ENCODE measurements at regions not wholly inside any gene's neighbourhood (a gene's known extent, or its start where the extent isn't known, plus 50 kb on each side); places are given as distances from the start of the nearest gene placed in this dataset.
"Not testable (repeated sequence)": the region's sequence is repeated elsewhere in the genome, so short reads cannot be mapped to it uniquely, and the experiment has no call there.

GRCh38 chr6:79808921-79809320 lies 138.4 kb downstream of the ELOVL4 start:
- peak; percentile 10 to 51 for DNase-seq

DNA sequence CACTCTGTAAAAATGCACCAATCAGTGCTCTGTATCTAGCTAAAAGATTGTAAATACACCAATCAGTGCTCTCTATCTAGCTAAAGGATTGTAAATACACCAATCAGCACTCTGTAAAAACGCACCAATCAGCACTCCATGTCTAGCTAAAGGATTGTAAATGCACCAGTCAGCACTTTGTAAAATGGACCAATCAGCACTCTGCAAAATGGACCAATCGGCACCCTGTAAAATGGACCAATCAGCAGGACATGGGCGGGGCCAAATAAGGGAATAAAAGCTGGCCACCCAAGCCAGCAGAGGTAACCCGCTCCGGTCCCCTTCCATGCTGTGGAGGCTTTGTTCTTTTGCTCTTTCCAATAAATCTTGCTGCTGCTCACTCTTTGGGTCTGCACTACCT lies 140.7 kb downstream of the ELOVL4 start:
- DNase-seq: not testable (repeated sequence)

DNA sequence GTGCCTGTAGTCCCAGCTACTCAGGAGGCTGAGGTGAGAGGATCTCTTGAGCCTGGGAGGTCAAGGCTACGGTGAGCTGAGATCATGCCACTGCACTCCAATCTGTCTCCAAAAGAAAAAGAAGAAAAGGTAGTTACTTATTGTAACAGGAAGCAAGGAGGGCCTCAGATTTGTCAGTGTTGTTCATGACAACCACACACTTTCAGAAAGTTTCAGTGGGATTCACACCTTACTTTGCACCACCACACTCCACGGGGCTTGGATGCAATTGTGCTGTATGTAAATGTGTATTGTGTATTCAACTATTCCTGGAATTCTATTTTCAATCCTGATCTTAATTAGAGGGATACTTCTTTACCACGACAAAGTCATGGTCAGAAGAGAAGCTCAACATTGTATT lies 142.6 kb downstream of the ELOVL4 start:
- DNase-seq: no peak

GRCh38 chr6:79803917-79804316 lies 143.4 kb downstream of the ELOVL4 start:
- no peak for DNase-seq

DNA sequence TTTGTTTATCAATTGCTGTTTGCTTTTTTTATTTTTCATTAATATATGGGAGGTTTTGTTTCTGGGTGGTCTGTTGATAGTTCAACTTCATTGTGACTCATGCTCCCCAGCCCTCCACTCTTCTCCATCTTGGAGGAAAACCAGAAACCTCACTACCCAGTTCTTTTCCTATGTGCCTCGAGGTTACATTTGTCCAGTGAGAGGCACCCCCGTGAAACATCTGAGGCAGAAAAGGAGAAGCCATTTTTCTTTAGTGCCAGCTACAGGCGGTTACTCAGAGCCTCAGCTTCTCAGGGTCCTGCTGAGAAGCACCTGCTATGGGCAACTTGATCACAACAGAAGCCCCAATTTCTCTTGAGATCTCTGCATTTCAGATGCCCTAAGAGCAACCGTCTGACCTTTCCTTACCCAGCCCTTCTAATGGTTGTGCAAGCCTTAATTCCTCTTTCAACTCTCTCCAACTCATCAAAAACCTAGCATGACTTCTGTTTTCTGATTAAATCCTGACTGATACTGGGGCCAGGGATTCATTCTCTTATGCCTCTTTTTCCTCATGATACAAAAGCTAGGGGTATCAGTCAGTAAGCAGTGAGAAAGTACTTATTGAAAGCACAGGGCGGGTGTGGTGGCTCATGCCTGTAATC lies 144.6 kb downstream of the ELOVL4 start:
- no peak for DNase-seq

DNA sequence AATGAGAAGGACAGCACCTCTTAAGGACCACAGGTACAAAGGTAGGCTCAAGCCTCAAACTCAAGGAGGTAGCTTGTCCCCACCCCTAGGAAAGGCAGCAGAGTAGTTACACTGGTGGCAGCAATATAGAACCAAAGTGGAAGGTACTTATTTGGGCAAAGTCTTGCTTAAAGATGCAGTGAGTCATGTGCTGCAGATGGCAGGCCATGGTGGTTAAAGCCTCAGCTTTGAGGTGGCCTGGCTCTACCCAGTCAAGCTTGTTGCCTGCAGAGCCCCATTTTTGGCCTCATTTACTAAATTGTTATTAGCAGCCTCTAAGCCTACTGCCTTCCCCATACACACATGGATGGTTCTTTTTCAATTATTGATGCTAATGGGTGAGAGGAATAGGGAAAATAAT lies 146.0 kb downstream of the ELOVL4 start:
- no peak for DNase-seq

- no peak for DNase-seq
Observed at GRCh38 chr6:79798841-79799240, 148.5 kb downstream of the ELOVL4 start.

- peak; percentile 24 to 54 for DNase-seq
Observed at GRCh38 chr6:79797912-79798311, 149.4 kb downstream of the ELOVL4 start.

DNA sequence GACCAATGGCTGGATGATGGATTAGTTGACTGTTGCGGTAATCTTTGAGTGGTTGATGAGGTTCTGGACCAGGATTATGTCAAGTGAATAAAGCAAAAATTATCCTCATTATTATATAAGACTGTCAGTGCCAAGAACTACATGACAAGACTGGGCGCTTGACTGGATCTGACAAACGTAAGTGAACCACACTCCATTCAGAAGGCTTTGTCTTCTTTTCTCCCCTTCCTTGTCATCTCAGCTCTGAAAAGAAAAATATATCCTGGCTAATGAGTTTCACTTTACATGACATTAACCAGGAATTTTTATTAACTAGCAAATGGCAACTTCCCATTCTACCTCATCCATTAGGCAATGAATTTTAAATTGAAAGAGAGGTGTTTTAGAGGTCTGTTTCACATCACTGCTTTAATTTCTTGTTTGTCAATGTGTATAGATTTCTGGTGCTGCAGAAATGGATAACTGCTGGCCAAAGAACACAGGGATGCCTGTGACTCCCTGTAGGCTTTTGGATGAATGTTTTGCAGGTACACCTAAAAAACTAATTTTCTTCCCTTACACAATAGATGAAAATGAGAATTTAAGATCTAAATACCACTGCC lies 150.1 kb downstream of the ELOVL4 start:
- no peak for DNase-seq

DNA sequence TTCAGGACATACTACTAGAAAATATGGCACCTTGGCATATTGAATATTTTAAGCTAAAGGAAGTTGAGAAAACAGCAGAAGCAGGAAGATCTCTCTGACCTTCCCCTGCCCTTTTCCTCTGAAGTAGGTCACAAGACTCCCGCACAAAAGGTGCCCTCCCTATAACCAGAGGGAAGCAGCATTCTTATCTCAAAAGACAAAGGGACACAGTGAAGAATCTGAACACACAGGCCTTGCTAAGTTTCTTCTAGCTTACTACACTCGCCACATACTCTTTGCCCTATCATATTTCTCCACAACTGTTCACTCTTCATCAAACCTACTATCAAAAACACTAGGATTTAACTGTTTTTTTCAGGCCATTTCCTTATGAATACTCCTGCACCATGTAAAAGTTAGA lies 151.2 kb downstream of the ELOVL4 start:
- DNase-seq: no peak

- DNase-seq: no peak
Observed at GRCh38 chr6:79789896-79790295, 157.5 kb downstream of the ELOVL4 start.

DNA sequence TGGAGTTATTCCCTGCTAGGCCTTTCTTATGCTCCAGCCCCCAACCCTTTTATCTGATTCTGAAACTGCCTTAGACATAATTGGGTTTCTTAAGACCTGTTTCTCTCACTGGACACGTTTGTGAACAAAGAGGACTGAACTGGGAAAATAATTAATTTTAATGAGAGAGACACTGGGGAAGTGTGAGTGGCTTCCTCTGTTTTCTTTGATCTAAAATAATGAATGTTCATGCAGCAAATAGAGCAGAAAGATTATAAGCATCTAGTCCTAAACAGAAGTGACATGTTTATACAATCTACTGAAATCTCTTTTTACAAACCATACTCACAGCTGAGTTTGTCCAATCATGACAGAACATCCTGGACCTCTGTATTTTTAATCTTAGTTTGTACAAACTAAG lies 157.6 kb downstream of the SH3BGRL2 start:
- DNase-seq: no peak

DNA sequence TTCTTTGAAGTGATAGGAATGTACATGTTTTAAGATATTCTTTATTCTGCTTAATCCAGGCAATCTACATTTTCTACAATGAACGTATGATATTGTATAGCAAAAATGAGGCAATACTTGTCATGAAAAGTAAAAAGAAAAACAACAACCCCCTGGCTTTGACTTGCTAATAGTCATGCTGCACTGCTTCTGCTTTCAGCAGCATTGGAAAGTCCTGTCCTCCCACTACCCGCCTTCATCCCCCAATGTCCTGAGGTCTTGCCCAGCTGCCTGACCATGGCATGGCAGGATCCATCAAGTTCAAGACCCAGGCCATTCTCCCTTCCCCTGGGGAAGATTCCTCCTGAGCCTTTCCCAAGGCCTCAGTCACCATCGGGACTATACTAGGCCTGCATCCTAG lies 156.5 kb downstream of the SH3BGRL2 start:
- DNase-seq: no peak

GRCh38 chr6:79784395-79784753 lies 153.2 kb downstream of the SH3BGRL2 start:
- no peak for DNase-seq

- DNase-seq: no peak
Observed at GRCh38 chr6:79783670-79784394, 152.7 kb downstream of the SH3BGRL2 start.

GRCh38 chr6:79782792-79783580 lies 151.9 kb downstream of the SH3BGRL2 start:
- DNase-seq: no peak

DNA sequence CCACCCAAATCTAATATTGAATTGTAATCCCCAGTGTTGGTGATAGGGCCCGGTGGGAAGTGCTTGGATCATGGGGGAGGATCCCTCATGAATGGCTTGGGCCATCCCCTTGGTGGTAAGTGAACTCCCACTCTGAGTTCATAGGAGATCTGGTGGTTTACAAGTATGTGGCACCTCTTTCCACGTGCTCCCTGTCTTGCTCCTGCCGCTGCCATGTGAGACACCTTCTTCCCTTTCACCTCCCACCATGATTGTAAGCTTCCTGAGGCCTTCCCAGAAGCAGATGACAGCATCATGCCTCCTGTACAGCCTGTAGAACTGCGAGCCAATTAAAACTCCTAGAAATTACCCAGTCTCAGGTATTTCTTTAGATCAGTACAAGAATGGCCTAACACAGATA lies 150.8 kb downstream of the SH3BGRL2 start:
- DNase-seq: no peak

DNA sequence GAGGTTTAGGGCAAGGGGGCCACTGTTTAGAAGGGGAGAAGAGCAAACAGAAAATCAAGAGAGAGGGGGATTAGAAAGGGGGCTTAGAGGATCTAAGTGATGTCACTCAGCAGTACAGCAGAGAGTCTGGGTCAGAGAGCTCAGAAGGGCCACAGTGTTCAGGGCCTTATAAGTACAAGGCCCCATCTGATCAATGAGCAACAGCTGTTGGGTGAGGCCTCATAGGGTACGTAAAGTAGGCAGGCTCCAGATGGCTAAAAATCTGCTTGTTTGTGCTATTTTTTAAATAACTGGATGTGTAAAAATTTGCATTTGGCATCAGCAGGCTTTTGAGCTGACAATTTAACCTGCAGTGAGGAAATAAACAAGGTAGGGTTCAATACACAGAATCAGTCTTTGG lies 149.8 kb downstream of the SH3BGRL2 start:
- no peak for DNase-seq

GRCh38 chr6:79778816-79779215 lies 147.7 kb downstream of the SH3BGRL2 start:
- peak in 1 of 2 experiments; percentile 35 for DNase-seq

DNA sequence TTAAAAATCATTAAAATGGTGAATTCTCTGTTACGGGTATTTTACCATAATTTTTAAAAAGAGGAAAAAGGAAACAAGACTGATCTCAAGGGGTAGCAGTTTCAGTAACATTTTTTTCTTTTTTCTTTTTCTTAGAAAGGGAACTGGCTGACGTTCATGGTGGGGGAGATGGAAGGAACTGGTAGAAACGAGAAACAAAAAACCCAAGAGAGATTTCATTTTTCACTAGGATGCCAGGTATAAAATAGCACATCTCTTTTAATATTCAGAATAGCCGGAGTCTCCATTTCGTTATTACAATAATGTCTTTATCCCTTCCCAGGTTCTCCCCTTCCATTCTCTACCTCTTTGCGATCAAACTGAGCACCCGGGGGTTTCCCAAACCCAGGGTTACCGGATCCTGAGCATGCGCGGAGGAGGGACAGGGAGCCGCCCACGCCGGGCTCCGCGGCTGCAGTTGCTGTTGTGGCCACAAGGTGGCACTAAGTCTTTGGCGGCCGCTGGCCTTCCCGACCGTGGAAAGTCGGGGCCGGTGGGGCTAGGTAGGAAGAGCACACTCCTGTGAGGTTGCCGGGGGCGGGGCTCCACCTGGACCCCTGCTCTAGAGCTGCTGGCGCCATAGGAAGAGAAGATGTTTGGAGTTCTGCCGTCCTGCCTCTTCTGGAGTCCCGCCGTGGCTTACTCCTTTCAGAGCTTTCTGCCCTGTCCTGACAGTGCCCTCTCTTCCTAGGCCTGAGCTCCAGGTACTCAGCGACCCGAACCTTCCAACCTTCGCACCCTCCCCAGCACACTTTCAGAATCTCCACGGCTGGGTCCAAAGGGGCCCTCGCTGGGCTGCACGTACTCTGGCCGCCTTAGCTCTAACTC lies 146.8 kb downstream of the SH3BGRL2 start:
- peak; percentile 77 to 88 for DNase-seq

- DNase-seq: no peak
Observed at GRCh38 chr6:79776076-79776475, 144.9 kb downstream of the SH3BGRL2 start.

GRCh38 chr6:79775222-79775621 lies 144.1 kb downstream of the SH3BGRL2 start:
- no peak for DNase-seq

GRCh38 chr6:79764747-79765146 lies 133.6 kb downstream of the SH3BGRL2 start:
- no peak for DNase-seq

Measured in NCI-H2081 (cell line).